Liver (tissue), 8 donors: ENCODE measurements at regions not wholly inside any gene's neighbourhood (a gene's known extent, or its start where the extent isn't known, plus 50 kb on each side); places are given as distances from the start of the nearest gene placed in this dataset.

Experiments used
- DNase-seq: peaks from one replicate; pipeline ENCODE4 v3.0.0-alpha.2; 2017; ENCODE audit warnings: low spot score
- H3K27ac ChIP-seq, 2 donors: one replicate each; pipeline ENCODE4 v1.7.0; 2013; ENCODE audit warnings: inconsistent platforms in 2 of 2, low read length in 2 of 2, control low read depth in 1 of 2, low read depth in 1 of 2, mild to moderate bottlenecking in 1 of 2
- H3K27me3 ChIP-seq, 4 donors: one replicate each; pipeline versions ENCODE4 v1.6.1 to v1.7.0; 2013; ENCODE audit warnings: low read length in 3 of 4, inconsistent platforms in 1 of 4, mild to moderate bottlenecking in 1 of 4, moderate library complexity in 1 of 4; ENCODE audit not compliant: control insufficient read depth in 4 of 4, insufficient read depth in 4 of 4
- H3K36me3 ChIP-seq, 4 donors: one replicate each; pipeline versions ENCODE4 v1.6.1 to v1.7.0; 2013; ENCODE audit warnings: low read length in 3 of 4, mild to moderate bottlenecking in 3 of 4, low read depth in 1 of 4, moderate library complexity in 1 of 4; ENCODE audit not compliant: control insufficient read depth in 4 of 4, insufficient read depth in 3 of 4
- H3K4me1 ChIP-seq, 4 donors: one replicate each; pipeline versions ENCODE4 v1.6.1 to v1.7.0; 2013; ENCODE audit warnings: low read length in 3 of 4, mild to moderate bottlenecking in 3 of 4, moderate library complexity in 1 of 4; ENCODE audit not compliant: control insufficient read depth in 4 of 4, insufficient read depth in 4 of 4
- H3K4me3 ChIP-seq, 3 donors: one replicate each; pipeline versions ENCODE4 v1.6.1 to v1.7.0; 2013; ENCODE audit warnings: low read length in 3 of 3, control low read depth in 1 of 3, low read depth in 1 of 3, mild to moderate bottlenecking in 1 of 3
- H3K9ac ChIP-seq, 2 donors: one replicate each; pipeline ENCODE4 v1.7.0; 2013; ENCODE audit warnings: low read length in 2 of 2, mild to moderate bottlenecking in 2 of 2, moderate library complexity in 2 of 2, control low read depth in 1 of 2, low read depth in 1 of 2
- H3K9me3 ChIP-seq, 4 donors: one replicate each; pipeline versions ENCODE4 v1.6.1 to v1.7.0; 2013; ENCODE audit warnings: low read length in 3 of 4; ENCODE audit not compliant: control insufficient read depth in 4 of 4
- ATF3 ChIP-seq: IDR thresholded peaks from 2 replicates; pipeline ENCODE4 v1.6.1; 2016; ENCODE audit warnings: antibody characterized with exemption
- CTCF ChIP-seq: fragments of 150-350 bp; IDR thresholded peaks from 2 replicates; pipeline ENCODE4 v1.5.1; 2017; ENCODE audit warnings: improper control_type of control experiment, low read depth, low read length; ENCODE audit not compliant: missing input control
- EGR1 ChIP-seq, 2 donors: IDR thresholded peaks; 2 replicates each; pipeline ENCODE4 v1.6.1; 2016 to 2018; ENCODE audit warnings: antibody characterized with exemption in 2 of 2, low read depth in 2 of 2
- FOXA1 ChIP-seq: IDR thresholded peaks from 2 replicates; pipeline ENCODE4 v1.6.1; 2016; ENCODE audit warnings: antibody characterized with exemption
- FOXA2 ChIP-seq: IDR thresholded peaks from 2 replicates; pipeline ENCODE4 v1.6.1; 2016; ENCODE audit warnings: antibody characterized with exemption
- GABPA ChIP-seq, 2 donors: IDR thresholded peaks in 1 of 2; conservative IDR thresholded peaks in 1 of 2; 2 replicates each; pipeline ENCODE4 v1.6.1; 2016; ENCODE audit warnings: antibody characterized with exemption in 2 of 2, mild to moderate bottlenecking in 1 of 2, moderate library complexity in 1 of 2
- HNF4A ChIP-seq, 2 donors: conservative IDR thresholded peaks; 2 replicates each; pipeline ENCODE4 v1.6.1; 2016; ENCODE audit warnings: antibody characterized with exemption in 2 of 2, mild to moderate bottlenecking in 2 of 2
- HNF4G ChIP-seq: IDR thresholded peaks from 2 replicates; pipeline ENCODE4 v1.6.1; 2016; ENCODE audit warnings: antibody characterized with exemption
- JUND ChIP-seq, 2 donors: IDR thresholded peaks; 2 replicates each; pipeline ENCODE4 v1.6.1; 2016; ENCODE audit warnings: antibody characterized with exemption in 2 of 2
- MAX ChIP-seq: IDR thresholded peaks from 2 replicates; pipeline ENCODE4 v1.6.1; 2016; ENCODE audit warnings: antibody characterized with exemption
- NR2F2 ChIP-seq: IDR thresholded peaks from 2 replicates; pipeline ENCODE4 v1.6.1; 2016; ENCODE audit warnings: antibody characterized with exemption
- RAD21 ChIP-seq, 2 donors: IDR thresholded peaks; 2 replicates each; pipeline ENCODE4 v1.6.1; 2016; ENCODE audit warnings: antibody characterized with exemption in 2 of 2, mild to moderate bottlenecking in 2 of 2
- REST ChIP-seq: IDR thresholded peaks from 2 replicates; pipeline ENCODE4 v1.6.1; 2016; ENCODE audit warnings: antibody characterized with exemption, mild to moderate bottlenecking
- RXRA ChIP-seq, 2 donors: IDR thresholded peaks; 2 replicates each; pipeline ENCODE4 v1.6.1; 2017 to 2018; ENCODE audit warnings: antibody characterized with exemption in 2 of 2, mild to moderate bottlenecking in 1 of 2
- SP1 ChIP-seq: IDR thresholded peaks from 2 replicates; pipeline ENCODE4 v1.6.1; 2018; ENCODE audit warnings: antibody characterized with exemption, mild to moderate bottlenecking
- TAF1 ChIP-seq: conservative IDR thresholded peaks from 2 replicates; pipeline ENCODE4 v1.6.1; 2016; ENCODE audit warnings: antibody characterized with exemption, mild to moderate bottlenecking
- YY1 ChIP-seq: IDR thresholded peaks from 2 replicates; pipeline ENCODE4 v1.6.1; 2016; ENCODE audit warnings: antibody characterized with exemption, mild to moderate bottlenecking
- WGBS: extraction: QIAGEN DNeasy Blood & Tissue Kit; methylation state at CpG from one replicate; pipeline ENCODE4 v1.1.7; 2013; 5-methylcytosine and 5-hydroxymethylcytosine counted together
- TF ChIP-seq, protein P1 (sequence below): IDR thresholded peaks from 2 replicates; pipeline ENCODE4 v1.6.1; 2016; ENCODE audit warnings: antibody characterized with exemption
- donor health status: healthy.
- donor health status: healthy.
- donor health status: healthy.
- donor health status: healthy.
- donor health status: healthy.

DNA sequence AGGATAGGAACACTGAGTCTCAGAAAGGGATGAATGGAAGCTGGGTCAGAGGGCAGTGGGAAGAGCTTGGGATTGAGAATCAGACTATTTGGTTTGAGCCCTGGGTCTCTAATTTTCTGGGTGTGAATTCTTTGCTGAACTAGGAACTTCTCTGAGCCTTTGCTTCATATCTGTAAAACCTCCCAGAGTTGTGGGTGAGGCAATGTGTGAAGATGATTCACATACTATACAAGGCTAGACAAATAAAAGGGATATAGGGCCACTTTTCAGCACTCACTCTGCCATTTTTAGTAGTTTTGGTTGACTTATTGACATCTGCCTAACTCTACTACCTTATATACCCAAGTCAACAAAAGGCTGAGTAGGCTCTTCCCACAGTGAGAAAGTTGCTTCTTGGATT is 77.7 kb upstream of the JUN start:
- no peak overlapping the region for H3K4me3 ChIP-seq
- H3K9ac ChIP-seq: no peak overlapping the region
- H3K4me1 ChIP-seq: no peaks in the 10 kb centered on the region
- no peaks in the 10 kb centered on the region for H3K36me3 ChIP-seq
- H3K27me3 ChIP-seq: no peaks in the 10 kb centered on the region
- TF ChIP-seq GABPA (IDR thresholded peaks at IDR 0.05 in 1 of 2, conservative IDR thresholded peaks at IDR 0.05 in 1 of 2) (no peak), FOXA2 (no peak), RXRA (IDR thresholded peaks at IDR 0.05) (no peak)
- TF ChIP-seq, protein P1, sequence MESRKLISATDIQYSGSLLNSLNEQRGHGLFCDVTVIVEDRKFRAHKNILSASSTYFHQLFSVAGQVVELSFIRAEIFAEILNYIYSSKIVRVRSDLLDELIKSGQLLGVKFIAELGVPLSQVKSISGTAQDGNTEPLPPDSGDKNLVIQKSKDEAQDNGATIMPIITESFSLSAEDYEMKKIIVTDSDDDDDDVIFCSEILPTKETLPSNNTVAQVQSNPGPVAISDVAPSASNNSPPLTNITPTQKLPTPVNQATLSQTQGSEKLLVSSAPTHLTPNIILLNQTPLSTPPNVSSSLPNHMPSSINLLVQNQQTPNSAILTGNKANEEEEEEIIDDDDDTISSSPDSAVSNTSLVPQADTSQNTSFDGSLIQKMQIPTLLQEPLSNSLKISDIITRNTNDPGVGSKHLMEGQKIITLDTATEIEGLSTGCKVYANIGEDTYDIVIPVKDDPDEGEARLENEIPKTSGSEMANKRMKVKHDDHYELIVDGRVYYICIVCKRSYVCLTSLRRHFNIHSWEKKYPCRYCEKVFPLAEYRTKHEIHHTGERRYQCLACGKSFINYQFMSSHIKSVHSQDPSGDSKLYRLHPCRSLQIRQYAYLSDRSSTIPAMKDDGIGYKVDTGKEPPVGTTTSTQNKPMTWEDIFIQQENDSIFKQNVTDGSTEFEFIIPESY: no peak
- no peaks in the 10 kb centered on the region for H3K9me3 ChIP-seq
- H3K27ac ChIP-seq: no peak overlapping the region
- no peak for DNase-seq

DNA sequence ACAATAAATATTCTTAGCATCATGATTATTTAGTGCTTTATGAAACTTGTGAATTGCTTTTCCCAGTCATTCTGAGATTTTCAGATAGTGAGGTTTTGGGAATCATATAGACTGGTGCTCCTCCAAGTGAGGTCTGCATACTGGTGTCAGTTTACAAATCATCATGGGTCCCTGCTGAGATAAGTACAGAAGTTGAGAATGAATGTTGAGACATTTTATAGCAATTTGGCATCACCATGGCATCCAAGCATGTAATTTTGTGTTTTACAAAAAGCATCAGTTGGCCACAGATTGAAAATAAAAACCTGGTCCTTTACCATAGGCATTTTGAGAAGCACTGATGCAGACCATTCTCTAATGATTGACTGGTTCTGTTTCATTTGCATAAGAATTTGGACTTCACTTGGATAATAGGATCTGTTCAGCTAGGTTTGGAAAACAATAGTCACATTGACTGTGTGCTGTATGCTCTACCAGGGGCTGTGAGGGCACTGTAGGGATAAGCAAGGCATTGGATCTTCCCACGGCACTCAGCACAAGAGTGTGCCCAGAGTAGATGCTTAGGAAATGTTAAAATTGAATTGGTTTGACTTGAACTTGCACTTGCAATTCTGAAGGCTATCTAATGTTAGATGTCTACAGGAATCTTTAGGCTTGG is 79.0 kb upstream of the JUN start:
- WGBS: 98% methylated on average over 1 of the region's 1 CpG
- Histone ChIP-seq H3K36me3 (no peaks in the 10 kb centered on the region), H3K9me3 (no peaks in the 10 kb centered on the region), H3K27me3 (no peaks in the 10 kb centered on the region), H3K4me1 (no peaks in the 10 kb centered on the region), H3K4me3 (no peak overlapping the region), H3K9ac (no peak overlapping the region), H3K27ac (no peak overlapping the region)
- no peak for TF ChIP-seq GABPA (IDR thresholded peaks at IDR 0.05 in 1 of 2, conservative IDR thresholded peaks at IDR 0.05 in 1 of 2)
- no peak for TF ChIP-seq TAF1
- TF ChIP-seq JUND (IDR thresholded peaks at IDR 0.05): no peak
- no peak for TF ChIP-seq MAX
- DNase-seq: no peak

DNA sequence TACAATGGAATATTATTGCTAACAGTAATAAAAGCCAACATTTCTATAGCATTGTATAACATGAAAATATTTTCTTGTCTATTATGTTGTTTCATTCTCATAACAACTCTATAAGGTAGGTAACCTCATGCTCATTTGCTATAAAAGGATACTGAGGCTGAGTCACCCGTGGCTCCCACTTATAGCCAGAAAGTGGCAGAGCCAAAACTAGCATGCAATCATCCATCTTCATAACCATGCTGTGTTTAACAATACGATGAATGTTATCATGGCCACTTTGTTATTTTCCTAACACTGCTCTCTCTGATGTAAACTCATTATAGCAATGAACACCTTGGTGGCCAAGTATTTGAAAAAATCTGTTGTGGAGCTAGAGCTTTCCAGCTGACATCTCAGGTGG is 80.8 kb upstream of the JUN start:
- no peak overlapping the region for H3K9ac ChIP-seq
- no peak for TF ChIP-seq JUND (IDR thresholded peaks at IDR 0.05)
- no peak for TF ChIP-seq RXRA (IDR thresholded peaks at IDR 0.05)
- no peak for TF ChIP-seq FOXA1
- TF ChIP-seq CTCF: no peak
- TF ChIP-seq FOXA2: no peak
- no peak for TF ChIP-seq MAX
- no peak for TF ChIP-seq HNF4G
- no peak for TF ChIP-seq EGR1 (IDR thresholded peaks at IDR 0.05; ENCODE audit: low read depth in 2 of 2)
- TF ChIP-seq ATF3: no peak
- TF ChIP-seq TAF1: no peak
- TF ChIP-seq, protein P1: no peak
- TF ChIP-seq YY1: no peak
- TF ChIP-seq NR2F2: no peak
- no peak for TF ChIP-seq RAD21 (IDR thresholded peaks at IDR 0.05)
- TF ChIP-seq SP1: no peak
- no peak for TF ChIP-seq REST
- TF ChIP-seq GABPA (IDR thresholded peaks at IDR 0.05 in 1 of 2, conservative IDR thresholded peaks at IDR 0.05 in 1 of 2): no peak
- TF ChIP-seq HNF4A (conservative IDR thresholded peaks at IDR 0.05): no peak
- no peaks in the 10 kb centered on the region for H3K9me3 ChIP-seq
- no peak for DNase-seq
- no peaks in the 10 kb centered on the region for H3K27me3 ChIP-seq
- H3K36me3 ChIP-seq: no peaks in the 10 kb centered on the region
- H3K4me3 ChIP-seq: no peak overlapping the region
- H3K4me1 ChIP-seq: no peaks in the 10 kb centered on the region
- WGBS: 95% methylated on average over 2 of the region's 2 CpGs
- no peak overlapping the region for H3K27ac ChIP-seq
